ENCODE measurements at regions not wholly inside any gene's neighbourhood (a gene's known extent, or its start where the extent isn't known, plus 50 kb on each side); places are given as distances from the start of the nearest gene placed in this dataset.
"Not testable (repeated sequence)": the region's sequence is repeated elsewhere in the genome, so short reads cannot be mapped to it uniquely, and the experiment has no call there.

DNA sequence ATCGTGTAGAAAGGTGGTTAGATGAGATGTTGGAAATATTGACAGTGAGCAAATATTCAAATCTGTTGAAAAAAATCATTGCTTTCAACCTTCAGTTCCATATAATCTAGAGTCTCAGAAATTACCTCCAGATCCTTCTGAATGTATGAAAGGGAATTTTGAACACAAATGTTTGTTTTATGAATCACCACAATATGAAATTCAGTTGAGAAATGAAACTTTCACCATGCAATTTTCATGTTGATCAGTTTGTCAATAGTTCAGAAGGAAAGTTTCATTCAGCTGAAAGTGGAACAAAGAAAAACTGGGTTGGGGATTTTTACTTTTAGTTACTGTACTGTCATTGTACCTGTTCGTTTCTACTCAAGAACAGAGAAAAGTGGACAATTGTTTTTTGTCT is 953.6 kb downstream of the SLC6A15 start:
- DNase-seq (ENCODE audit: low read depth in 1 of 2, low spot score in 1 of 2) = no peak

DNA sequence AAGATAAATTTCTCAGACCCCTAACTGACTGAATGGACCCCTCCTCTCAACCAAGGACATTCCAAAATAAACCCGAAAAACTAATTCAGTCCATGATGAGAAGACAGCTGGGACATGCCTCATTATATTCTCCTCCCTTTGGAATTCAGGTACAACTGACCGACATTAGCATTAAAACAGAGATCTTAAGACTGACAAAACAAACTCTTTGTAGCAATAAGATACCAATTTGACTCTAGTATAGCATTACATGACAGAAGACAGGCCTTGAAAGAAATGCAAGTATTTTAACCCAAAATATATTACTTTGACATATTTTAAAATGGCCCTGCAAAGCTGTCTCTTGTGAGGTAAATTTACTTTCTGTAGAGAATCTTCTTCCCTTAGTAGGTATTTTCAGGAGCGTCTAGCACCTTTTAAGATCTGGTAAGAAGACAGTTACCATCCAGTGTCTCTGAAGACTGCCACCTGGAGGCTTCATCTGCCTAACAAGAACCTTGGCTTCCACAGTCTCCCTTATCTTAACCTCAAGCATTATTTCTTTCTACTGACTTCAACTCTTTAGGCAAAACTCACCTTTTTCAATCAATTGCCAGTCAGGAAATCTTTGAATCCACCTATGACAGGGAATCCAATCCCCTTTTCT is 957.5 kb downstream of the SLC6A15 start:
- DNase-seq (ENCODE audit: low read depth in 1 of 2, low spot score in 1 of 2) = no peak

DNA sequence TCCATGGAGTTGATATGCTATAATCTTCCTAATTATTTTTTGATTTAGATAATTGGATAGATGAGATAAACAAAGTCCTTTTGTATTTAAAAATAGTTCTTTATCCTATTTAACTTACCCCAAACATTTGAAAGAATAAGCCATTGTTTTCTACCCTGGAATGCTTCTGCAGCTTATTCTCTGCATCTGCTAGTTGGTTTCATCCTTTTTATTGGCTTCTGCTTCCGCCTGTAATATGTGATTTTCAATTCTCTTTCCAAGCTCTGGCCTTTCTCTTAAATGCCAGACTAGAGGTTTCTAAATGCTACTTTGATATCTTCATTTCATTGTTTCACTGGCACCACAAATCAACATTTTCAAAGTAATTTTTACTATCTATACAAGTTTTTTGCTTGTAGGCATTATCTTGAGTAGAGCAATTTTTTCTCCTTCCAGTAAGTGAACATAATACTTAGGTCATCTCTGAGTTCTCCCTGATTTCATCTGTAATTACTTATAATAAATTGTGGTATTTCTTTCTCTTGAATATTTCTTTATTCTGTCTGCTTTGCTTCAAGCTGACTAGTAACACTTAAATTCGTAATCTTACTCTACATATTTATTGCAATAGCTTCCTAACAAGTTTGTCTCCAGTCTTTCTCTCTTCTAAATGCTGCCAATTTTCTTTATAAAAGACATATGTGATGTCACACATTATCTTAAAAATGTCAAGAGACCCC is 958.4 kb downstream of the SLC6A15 start:
- DNase-seq (ENCODE audit: low read depth in 1 of 2, low spot score in 1 of 2) = no peak

DNA sequence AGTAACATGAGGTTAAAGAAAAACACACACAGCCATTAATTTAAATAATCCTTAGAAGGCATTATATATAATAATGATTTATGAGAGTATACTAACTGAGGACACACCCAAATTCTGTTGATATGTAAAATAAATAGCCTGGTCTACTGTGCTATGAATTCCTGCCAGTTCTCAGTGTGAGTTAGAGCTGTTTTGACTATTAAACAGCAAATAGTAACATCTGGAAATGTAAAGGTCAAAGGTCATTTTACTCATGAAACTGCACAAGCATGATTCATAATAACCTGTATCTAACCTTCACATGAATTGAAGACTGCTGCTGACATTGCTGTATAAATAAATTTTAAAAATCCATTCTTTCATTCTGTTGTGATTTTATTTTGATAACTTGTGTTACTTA is 966.7 kb downstream of the SLC6A15 start:
- no peak for DNase-seq (ENCODE audit: low read depth in 1 of 2, low spot score in 1 of 2)

DNA sequence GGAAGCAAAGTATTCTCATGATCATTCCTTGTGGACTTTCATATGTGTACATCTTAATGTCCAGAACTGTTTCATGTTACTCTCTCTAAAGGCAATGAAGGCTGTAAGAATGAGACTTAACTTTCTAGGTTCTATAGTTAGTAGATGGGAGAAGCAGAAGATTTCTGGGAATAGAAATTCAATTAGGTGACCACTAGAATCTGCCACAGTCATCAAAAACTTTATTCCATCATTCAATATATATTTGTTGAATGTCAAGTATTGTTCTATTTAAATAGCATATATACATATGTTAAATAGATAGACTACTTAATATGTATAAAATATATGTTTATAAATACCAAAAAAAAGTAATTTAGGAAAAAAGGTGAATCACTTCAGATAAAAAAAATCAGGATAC is 972.9 kb downstream of the SLC6A15 start:
- no peak for DNase-seq (ENCODE audit: low read depth in 1 of 2, low spot score in 1 of 2)

DNA sequence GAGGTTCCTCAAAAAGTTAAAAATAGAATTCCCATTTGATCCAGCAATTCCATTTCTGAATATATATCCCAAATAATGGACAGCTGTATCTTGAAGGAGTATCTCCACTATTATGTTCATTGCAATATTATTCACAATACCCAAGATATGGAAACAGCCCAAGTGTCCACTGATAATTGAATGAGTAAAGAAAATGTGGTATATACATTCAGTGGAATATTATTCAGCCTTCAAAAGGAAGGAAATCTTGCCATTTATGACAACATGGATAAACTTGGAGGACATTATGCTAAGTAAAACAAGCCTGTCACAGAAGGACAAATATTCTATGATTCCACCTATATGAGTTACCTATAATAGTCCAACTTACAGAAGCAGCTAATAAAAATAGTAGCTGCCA is 979.0 kb downstream of the SLC6A15 start:
- DNase-seq (ENCODE audit: low read depth in 1 of 2, low spot score in 1 of 2) = no peak

DNA sequence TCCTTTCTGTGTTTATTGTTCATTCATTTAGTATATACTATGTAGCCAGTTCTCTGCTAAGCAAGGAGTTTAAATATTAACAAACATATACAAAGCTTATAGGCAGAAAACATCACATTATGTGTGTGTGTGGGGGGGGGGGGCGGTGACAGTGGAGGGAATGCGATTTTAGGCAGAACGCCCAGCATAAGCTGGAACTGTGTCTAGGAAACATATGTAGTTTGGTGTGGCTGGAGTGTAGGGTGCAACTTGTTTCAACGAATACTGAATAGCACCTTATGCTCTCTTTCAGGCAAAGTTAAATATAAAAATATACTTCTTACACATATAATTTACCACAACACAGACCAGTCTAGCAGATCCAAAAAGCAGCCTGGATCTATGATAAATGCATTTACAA is 980.6 kb downstream of the SLC6A15 start:
- no peak for DNase-seq (ENCODE audit: low read depth in 1 of 2, low spot score in 1 of 2)

DNA sequence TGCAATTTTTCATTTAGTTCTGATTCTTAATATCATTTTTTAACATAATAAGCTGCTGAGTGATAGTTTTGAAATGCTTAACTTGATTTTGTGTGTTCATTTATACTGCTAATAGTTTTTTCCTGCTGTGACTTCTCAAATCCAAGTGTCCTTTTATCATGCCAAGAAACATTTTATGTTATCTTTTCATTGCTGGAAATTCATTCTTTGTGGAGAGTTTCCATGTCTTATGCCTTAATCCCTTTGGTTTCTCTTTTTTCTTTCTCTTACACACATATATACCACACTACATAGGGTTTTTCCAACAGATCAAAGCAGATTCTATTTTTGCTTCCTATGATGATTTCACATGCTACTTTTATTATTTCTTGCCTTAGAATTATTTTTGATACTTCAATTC is 981.1 kb downstream of the SLC6A15 start:
- no peak for DNase-seq (ENCODE audit: low read depth in 1 of 2, low spot score in 1 of 2)

DNA sequence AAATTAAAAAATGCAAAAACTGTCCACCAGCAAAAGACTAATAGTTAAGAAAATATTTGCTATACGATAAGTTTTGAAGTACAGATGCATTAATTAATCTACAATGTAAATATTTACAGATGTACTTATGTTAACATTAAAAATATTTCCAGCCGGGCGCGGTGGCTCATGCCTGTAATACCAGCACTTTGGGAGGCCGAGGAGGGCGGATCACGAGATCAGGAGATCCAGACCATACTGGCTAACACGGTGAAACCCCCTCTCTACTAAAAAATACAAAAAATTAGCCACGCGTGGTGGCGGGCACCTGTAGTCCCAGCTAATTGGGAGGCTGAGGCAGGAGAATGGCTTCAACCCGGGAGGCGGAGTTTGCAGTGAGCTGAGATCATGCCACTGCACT is 982.8 kb downstream of the SLC6A15 start:
- DNase-seq (ENCODE audit: low read depth in 1 of 2, low spot score in 1 of 2) = not testable (repeated sequence)

DNA sequence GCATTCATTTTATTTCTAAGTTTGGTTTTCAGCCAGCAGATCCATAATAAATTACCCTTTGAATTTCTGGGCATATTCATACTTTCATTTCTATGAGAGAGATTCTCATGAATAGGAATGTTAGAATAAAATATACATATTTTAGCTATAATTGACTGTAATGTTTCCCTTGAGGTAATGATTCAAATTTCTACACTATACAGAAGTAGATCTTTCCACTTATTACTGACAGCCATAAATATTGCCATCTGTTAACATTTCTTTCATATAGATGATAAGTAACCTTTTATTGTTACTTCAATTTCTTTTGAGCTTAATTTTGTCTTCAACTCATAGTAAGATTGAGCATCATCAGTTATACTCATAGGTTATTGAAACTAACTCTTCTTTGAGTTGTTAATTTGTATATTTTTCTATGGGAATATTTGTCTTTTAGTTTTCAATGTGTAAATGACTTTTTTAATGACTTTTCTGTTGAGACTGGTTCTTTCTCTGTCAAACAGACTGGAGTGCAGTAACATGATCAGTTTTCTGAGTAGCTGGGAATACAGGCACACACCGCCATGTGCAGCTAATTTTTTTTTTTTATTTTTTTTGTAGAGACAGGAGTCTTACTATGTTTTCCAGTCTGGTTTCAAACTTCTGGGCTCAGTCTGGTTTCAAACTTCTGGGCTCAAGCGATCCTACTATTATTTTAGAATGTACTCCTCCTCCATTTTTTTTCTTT is 991.6 kb downstream of the SLC6A15 start:
- DNase-seq (ENCODE audit: low read depth in 1 of 2, low spot score in 1 of 2) = no peak

DNA sequence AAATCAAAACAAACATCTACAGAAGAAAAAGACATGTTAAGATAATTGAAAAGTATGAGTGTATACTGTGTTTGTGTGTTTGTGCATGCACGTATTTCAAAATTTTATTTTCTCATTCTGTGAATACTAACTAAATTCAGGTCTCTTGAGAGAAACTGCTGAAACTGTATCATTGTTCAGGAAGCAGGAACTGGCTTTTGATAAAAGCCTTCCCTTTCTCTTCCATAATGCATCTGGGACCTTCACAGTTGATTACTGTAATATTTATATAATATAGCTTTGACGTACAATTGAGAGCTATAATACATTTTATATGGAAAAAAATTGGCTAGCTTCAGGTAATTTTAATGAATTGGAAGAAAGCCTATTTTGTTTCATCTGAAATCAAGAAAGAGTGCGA is 993.5 kb downstream of the SLC6A15 start:
- DNase-seq (ENCODE audit: low read depth in 1 of 2, low spot score in 1 of 2) = no peak

DNA sequence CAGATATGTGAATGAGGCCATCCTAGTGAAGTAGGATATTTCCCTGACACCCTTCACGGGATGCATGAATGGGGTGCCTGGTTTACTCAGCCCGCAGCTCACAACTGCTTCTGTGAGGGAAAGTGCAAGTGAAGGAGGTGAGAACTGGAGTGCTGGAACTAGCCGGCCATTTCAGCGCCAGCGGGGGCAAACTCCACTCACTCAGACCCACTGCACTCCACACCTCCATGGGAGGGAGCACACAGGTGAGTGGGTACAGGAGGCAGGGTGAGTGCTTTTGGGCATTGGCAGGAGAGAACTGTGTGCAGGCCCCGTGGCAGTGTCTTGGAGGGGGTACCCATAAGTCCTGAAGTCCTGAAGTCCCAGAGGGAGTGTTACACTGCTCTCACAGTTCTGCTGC is 1008.4 kb downstream of the SLC6A15 start:
- no peak for DNase-seq (ENCODE audit: low read depth in 1 of 2, low spot score in 1 of 2)

DNA sequence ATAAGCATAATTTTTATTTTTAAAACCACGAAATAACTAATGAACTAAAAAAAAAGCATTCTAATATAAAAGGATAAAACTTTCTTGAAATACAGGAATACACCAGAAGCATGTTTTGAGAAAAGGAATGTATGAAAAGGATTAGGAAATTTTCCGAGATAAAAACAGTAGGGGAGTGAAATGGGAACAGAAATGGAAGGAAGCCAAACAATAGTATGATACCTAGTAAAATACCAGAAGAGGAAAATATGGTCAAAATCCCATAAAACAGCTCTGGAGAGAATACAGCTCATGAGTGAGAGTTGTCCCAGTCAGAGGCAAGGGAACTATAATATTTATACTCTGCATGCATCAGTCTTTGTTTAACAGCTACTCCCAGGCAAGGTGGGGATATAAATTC is 1016.2 kb downstream of the SLC6A15 start:
- no peak for DNase-seq (ENCODE audit: low read depth in 1 of 2, low spot score in 1 of 2)

DNA sequence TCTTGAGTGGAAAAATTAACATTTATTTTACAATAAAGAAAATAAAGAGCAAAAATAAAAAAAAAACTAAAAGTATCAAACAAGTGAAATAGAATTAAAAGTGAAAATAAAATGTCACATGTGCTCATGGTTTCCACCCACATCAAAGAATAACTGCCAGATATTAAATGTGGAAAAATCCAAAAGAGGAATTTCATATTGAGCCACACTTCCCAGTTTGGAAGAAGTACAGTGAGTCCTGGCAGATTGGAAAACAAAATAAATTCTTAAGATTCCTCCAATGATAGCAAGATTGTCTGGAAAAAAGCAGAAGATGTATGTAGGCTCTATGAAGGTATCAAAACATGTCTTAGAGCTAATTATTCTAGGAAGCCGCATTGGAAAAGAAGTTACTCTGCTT is 1019.5 kb downstream of the SLC6A15 start:
- no peak for DNase-seq (ENCODE audit: low read depth in 1 of 2, low spot score in 1 of 2)

DNA sequence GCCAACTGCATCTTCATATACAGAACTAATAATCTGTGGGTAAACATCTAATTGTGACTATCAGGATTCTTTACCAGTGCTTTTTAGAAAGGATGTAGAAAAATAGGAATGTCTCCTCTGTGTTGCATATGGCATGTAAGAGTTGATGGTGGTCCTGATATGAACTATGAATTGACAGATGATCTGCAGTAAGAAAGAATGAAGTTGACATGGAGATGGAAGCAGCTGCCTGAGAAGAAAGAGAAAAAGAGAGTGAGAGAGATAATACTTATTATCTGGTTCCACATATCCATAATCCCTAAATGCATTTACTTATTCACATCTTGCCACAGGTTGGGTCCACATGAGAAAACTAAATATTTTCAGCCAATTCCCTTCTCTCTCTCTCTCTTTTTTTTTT is 1022.9 kb downstream of the SLC6A15 start:
- DNase-seq (ENCODE audit: low read depth in 1 of 2, low spot score in 1 of 2) = no peak

DNA sequence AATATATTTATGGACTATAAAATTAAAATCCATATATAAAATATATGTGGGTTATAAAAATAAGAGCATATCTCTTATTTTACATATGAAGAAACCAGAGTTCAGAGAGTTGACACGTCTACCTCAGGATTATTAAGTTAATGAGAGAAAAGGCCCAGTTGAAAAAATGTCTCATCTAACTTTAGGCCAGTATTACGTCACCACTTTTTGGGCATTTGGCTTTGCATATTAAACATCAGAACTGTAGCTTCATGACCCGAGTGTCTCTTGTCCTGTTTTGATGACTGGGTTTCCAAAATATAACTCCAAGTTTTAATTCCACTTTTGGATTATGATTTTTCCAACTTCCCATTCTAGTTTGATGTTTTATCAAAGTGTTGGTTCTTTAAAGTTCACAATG is 1026.1 kb downstream of the SLC6A15 start:
- DNase-seq (ENCODE audit: low read depth in 1 of 2, low spot score in 1 of 2) = no peak

DNA sequence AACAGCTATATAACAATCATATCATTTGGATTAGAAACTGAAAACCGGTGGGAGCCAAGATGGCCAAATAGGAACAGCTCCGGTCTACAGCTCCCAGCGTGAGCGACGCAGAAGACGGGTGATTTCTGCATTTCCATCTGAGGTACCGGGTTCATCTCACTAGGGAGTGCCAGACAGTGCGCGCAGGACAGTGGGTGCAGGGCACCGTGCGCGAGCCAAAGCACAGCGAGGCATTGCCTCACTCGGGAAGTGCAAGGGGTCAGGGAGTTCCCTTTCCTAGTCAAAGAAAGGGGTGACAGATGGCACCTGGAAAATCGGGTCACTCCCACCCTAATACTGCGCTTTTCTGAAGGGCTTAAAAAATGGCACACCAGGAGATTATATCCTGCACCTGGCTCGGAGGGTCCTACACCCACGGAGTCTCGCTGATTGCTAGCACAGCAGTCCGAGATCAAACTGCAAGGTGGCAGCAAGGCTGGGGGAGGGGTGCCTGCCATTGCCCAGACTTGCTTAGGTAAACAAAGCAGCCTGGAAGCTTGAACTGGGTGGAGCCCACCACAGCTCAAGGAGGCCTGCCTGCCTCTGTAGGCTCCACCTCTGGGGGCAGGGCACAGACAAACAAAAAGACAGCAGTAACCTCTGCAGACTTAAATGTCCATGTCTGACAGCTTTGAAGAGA is 1041.5 kb downstream of the SLC6A15 start:
- not testable (repeated sequence) for DNase-seq (ENCODE audit: low read depth in 1 of 2, low spot score in 1 of 2)

DNA sequence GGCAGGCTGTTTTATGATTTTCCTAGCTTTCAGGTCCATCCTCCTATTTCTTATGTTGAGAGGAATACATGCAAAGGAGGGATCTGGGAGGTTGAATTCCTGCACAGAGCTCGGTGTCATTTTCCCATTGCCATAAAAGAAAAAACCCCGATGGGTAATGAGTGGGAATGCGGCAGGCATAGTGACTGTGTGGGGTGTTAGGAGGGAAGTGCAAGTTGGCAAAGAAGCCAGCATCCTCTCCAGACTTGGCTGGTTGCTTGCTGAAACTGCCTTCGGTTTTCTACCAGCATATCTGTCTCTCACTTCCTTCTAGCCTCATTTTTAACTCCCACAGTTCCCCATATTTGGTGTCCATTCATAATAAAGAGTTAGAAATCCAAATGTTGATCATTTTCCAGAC is 1046.1 kb downstream of the SLC6A15 start:
- no peak for DNase-seq (ENCODE audit: low read depth in 1 of 2, low spot score in 1 of 2)

DNA sequence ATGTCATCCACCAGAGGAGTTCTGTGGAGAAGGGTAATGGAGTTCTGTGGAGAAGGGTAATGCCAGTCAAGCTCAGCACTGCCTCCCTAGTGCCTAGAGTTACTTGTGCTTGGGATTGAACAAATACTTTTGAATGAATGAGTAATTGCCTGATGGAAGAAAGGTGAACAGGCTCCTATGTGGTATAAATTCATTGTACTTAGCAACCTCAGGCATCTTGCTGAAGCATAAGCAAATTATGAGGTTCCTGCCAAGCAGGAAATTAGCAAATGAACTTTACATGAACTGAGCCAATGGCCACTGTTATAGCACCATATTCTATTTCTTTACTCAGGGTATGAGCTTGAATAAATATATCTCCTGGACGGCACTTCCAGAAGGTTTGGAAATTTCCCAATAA is 1047.2 kb downstream of the SLC6A15 start:
- DNase-seq (ENCODE audit: low read depth in 1 of 2, low spot score in 1 of 2) = no peak

DNA sequence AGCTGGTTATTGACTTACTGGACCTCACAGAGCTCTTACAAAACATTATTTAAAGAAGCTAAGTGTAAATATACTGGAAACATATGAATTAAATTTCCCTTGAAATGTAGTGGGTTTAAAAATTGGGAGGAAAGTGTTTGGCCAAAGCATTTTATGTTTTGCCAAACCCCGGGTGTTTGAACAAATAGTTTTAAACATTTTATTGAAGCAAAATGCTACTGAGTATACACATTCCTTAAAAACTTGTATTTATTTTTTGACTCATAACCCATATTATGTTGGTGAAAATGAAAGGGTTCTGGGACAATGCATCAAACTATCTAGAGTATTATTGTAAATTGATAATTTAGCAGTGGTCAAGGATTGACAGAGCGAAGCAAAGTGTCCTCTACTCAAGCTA is 1048.5 kb downstream of the SLC6A15 start:
- DNase-seq (ENCODE audit: low read depth in 1 of 2, low spot score in 1 of 2) = no peak

DNA sequence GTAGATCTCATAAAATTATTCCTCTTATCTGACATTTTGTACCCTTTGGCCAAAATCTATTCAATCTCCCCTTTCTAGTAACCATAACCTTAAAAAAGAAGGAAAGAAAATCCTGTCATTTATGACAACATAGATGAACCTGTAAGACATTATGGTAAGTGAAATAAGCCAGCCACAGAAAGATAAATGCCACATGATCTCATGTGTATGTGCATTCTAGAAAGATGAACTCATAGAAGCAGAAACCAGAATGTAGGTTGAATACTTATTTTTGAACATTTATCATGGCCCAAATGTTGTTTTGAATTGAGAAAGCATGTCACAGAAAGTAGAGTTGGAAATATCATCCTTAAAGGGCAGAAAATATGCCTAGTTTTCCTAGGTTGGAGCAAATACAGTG is 1053.6 kb downstream of the SLC6A15 start:
- DNase-seq (ENCODE audit: low read depth in 1 of 2, low spot score in 1 of 2) = no peak

DNA sequence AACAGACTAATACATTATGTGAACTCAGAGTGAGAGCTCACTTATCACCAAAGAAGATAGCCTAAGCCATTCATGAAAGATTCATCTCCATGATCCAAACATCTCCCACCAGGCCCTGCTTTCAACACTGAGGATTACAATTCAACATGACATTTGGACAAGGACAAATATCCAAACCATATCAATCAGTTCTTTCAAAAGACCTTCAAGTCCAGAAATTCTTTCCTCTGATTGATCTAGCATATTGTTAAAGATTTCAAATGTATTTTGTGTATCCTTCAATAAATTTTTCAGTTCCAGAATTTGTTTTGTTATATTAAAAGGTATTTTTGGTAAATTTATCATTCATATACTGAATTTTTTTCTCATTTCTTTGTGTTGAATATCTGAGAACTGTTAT is 1055.8 kb downstream of the SLC6A15 start:
- no peak for DNase-seq (ENCODE audit: low read depth in 1 of 2, low spot score in 1 of 2)
